ENCODE measurements at regions not wholly inside any gene's neighbourhood (a gene's known extent, or its start where the extent isn't known, plus 50 kb on each side); places are given as distances from the start of the nearest gene placed in this dataset.

DNA sequence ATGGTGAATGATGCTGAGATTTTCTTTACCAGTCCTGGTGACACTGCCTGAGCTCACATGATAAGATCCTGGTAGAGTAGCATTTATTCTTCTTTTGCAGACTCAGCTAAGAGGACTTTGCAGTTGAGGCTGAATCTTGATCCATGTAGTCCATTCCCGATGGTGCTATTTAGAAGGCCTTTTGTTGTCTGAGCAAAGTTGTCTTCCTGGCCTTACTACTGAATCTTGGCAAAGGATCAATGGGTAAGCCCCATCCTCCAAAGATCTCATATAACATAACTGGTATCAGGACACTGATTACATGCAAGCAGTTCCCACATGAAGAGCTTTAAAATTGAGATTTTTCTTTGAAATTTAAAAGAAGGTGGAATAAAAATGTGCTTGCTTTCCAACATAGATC, 291.6 kb downstream of the SOX4 start:
- TF ChIP-seq CTCF (IDR thresholded peaks at IDR 0.05) (no peak), EP300 (IDR thresholded peaks at IDR 0.05) (no peak), POLR2A (IDR thresholded peaks at IDR 0.05) (no peak)
